ENCODE measurements at regions not wholly inside any gene's neighbourhood (a gene's known extent, or its start where the extent isn't known, plus 50 kb on each side); places are given as distances from the start of the nearest gene placed in this dataset.
"Not testable (repeated sequence)": the region's sequence is repeated elsewhere in the genome, so short reads cannot be mapped to it uniquely, and the experiment has no call there.

- H3K9me3 ChIP-seq = no peaks in the 10 kb centered on the region
- intact Hi-C loops (cut with DNase I; ENCODE audit: low total_unique reads) = no loop called here
- H3K27ac ChIP-seq = no peak overlapping the region
- DNase-seq (no peak), ATAC-seq (no peak)
- no peaks in the 10 kb centered on the region for H3K36me3 ChIP-seq
- no peaks in the 10 kb centered on the region for H3K4me1 ChIP-seq
- H3K27me3 ChIP-seq = no peaks in the 10 kb centered on the region
- in situ Hi-C loops (cut with MboI; ENCODE audit: low sequenced_read_pairs in 4 of 4) = no loop called here
- TF ChIP-seq POLR2A (IDR thresholded peaks at IDR 0.05) (no peak), CTCF (IDR thresholded peaks at IDR 0.05 in 4 of 5, conservative IDR thresholded peaks at IDR 0.05 in 1 of 5) (no peak)
- H3K4me3 ChIP-seq = no peak overlapping the region
These were observed 269.4 kb upstream of the RGMA start for GRCh38 chr15:93358166-93359059.

- Histone ChIP-seq H3K36me3 (no peaks in the 10 kb centered on the region), H3K9me3 (no peaks in the 10 kb centered on the region), H3K27me3 (no peaks in the 10 kb centered on the region), H3K4me3 (no peak overlapping the region), H3K27ac (no peak overlapping the region), H3K4me1 (no peaks in the 10 kb centered on the region)
- intact Hi-C loops (cut with DNase I; ENCODE audit: low total_unique reads) (no loop called here), in situ Hi-C loops (cut with MboI; ENCODE audit: low sequenced_read_pairs in 4 of 4) (no loop called here)
- ATAC-seq = no peak
- DNase-seq = no peak
- TF ChIP-seq CTCF (IDR thresholded peaks at IDR 0.05 in 4 of 5, conservative IDR thresholded peaks at IDR 0.05 in 1 of 5) (no peak), POLR2A (IDR thresholded peaks at IDR 0.05) (no peak)
These were observed 259.9 kb upstream of the RGMA start for GRCh38 chr15:93348711-93349545.

GRCh38 chr15:93347986-93348385, 259.0 kb upstream of the RGMA start:
- Histone ChIP-seq H3K4me1 (no peaks in the 10 kb centered on the region), H3K4me3 (no peak overlapping the region)
- in situ Hi-C loops (cut with MboI; ENCODE audit: low sequenced_read_pairs in 4 of 4) = no loop called here

GRCh38 chr15:93345981-93346380, 257.0 kb upstream of the RGMA start:
- no peaks in the 10 kb centered on the region for H3K27me3 ChIP-seq
- ATAC-seq (no peak), DNase-seq (no peak)
- H3K36me3 ChIP-seq = no peaks in the 10 kb centered on the region
- H3K27ac ChIP-seq = no peak overlapping the region
- TF ChIP-seq CTCF (IDR thresholded peaks at IDR 0.05 in 4 of 5, conservative IDR thresholded peaks at IDR 0.05 in 1 of 5) (no peak), POLR2A (IDR thresholded peaks at IDR 0.05) (no peak)
- H3K4me3 ChIP-seq = no peak overlapping the region
- H3K9me3 ChIP-seq = no peaks in the 10 kb centered on the region
- intact Hi-C loops (cut with DNase I; ENCODE audit: low total_unique reads) (no loop called here), in situ Hi-C loops (cut with MboI; ENCODE audit: low sequenced_read_pairs in 4 of 4) (no loop called here)
- no peaks in the 10 kb centered on the region for H3K4me1 ChIP-seq

More at GRCh38 chr15:93347986-93348385, 259.0 kb upstream of the RGMA start:
- Histone ChIP-seq H3K27ac (no peak overlapping the region), H3K27me3 (no peaks in the 10 kb centered on the region), H3K36me3 (no peaks in the 10 kb centered on the region), H3K9me3 (no peaks in the 10 kb centered on the region)
- intact Hi-C loops (cut with DNase I; ENCODE audit: low total_unique reads) = no loop called here
- ATAC-seq (no peak), DNase-seq (no peak)
- TF ChIP-seq CTCF (IDR thresholded peaks at IDR 0.05 in 4 of 5, conservative IDR thresholded peaks at IDR 0.05 in 1 of 5) = no peak

GRCh38 chr15:93343402-93343801, 254.4 kb upstream of the RGMA start:
- H3K4me3 ChIP-seq; H3K36me3 ChIP-seq; H3K9me3 ChIP-seq; H3K27me3 ChIP-seq; in situ Hi-C loops (cut with MboI; ENCODE audit: low sequenced_read_pairs in 4 of 4); ATAC-seq; intact Hi-C loops (cut with DNase I; ENCODE audit: low total_unique reads); H3K4me1 ChIP-seq; H3K27ac ChIP-seq; DNase-seq: not testable (repeated sequence)

Measured in gastrocnemius medialis (tissue), 4 donors.